OCI-LY1 (cell line): ENCODE measurements at regions not wholly inside any gene's neighbourhood (a gene's known extent, or its start where the extent isn't known, plus 50 kb on each side); places are given as distances from the start of the nearest gene placed in this dataset.

Experiments
- EZH2 ChIP-seq: fragments of 200-600 bp; sonication (generic), shearing (Covaris generic); IDR thresholded peaks from 2 replicates; pipeline ENCODE4 v1.8.0; 2017; ENCODE audit warnings: borderline replicate concordance, mixed run types, mild to moderate bottlenecking, antibody characterized with exemption, low read length, moderate library complexity, mixed read lengths
- TF ChIP-seq, protein P1 (sequence below): fragments of 200-600 bp; sonication (generic), shearing (Covaris generic); IDR thresholded peaks from 2 replicates; pipeline ENCODE4 v1.5.1; 2017; ENCODE audit warnings: mild to moderate bottlenecking, antibody characterized with exemption, low read length, moderate library complexity, mixed read lengths

DNA sequence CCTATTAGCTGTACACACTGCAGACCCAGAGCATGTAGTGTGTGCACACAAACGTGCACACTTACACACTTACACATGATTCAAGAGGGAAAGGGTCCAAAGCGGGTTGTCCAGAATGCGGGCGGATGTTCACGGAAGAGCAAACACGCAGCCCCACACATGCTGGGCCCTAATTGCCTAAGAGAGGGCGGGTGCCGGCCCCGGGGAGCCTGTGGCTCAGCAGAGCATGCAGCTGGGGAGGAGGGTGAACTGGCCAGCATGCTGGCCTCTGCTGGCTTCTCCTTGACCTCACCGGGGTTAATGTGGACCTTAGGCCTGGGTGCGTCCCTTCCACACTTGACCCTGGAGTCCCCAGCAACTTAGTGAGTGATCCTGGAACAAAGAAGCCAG lies 816.3 kb downstream of the BRD1 start:
- TF ChIP-seq, protein P1, sequence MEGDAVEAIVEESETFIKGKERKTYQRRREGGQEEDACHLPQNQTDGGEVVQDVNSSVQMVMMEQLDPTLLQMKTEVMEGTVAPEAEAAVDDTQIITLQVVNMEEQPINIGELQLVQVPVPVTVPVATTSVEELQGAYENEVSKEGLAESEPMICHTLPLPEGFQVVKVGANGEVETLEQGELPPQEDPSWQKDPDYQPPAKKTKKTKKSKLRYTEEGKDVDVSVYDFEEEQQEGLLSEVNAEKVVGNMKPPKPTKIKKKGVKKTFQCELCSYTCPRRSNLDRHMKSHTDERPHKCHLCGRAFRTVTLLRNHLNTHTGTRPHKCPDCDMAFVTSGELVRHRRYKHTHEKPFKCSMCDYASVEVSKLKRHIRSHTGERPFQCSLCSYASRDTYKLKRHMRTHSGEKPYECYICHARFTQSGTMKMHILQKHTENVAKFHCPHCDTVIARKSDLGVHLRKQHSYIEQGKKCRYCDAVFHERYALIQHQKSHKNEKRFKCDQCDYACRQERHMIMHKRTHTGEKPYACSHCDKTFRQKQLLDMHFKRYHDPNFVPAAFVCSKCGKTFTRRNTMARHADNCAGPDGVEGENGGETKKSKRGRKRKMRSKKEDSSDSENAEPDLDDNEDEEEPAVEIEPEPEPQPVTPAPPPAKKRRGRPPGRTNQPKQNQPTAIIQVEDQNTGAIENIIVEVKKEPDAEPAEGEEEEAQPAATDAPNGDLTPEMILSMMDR: no peak
- TF ChIP-seq EZH2: no peak
